Ishikawa (cell line): ENCODE measurements at regions not wholly inside any gene's neighbourhood (a gene's known extent, or its start where the extent isn't known, plus 50 kb on each side); places are given as distances from the start of the nearest gene placed in this dataset.

ENCODE experiments used
- CEBPB ChIP-seq: IDR thresholded peaks from 2 replicates; pipeline ENCODE4 v1.6.1; 2012
- CREB1 ChIP-seq: IDR thresholded peaks from 2 replicates; pipeline ENCODE4 v1.6.1; 2012; ENCODE audit warnings: low read depth
- EGR1 ChIP-seq: IDR thresholded peaks from 2 replicates; pipeline ENCODE4 v1.6.1; 2012
- EP300 ChIP-seq: IDR thresholded peaks from 2 replicates; pipeline ENCODE4 v1.6.1; 2012; ENCODE audit warnings: borderline replicate concordance
- FOXM1 ChIP-seq: IDR thresholded peaks from 2 replicates; pipeline ENCODE4 v1.6.1; 2012; ENCODE audit warnings: low read depth, borderline replicate concordance
- NFIC ChIP-seq: IDR thresholded peaks from 2 replicates; pipeline ENCODE4 v1.6.1; 2012
- RAD21 ChIP-seq: IDR thresholded peaks from 2 replicates; pipeline ENCODE4 v1.6.1; 2012; ENCODE audit warnings: low read depth
- TAF1 ChIP-seq: IDR thresholded peaks from 2 replicates; pipeline ENCODE4 v1.6.1; 2012; ENCODE audit warnings: low read depth, mild to moderate bottlenecking
- TCF12 ChIP-seq: IDR thresholded peaks from 2 replicates; pipeline ENCODE4 v1.6.1; 2012; ENCODE audit warnings: low read depth
- TEAD4 ChIP-seq: IDR thresholded peaks from 2 replicates; pipeline ENCODE4 v1.6.1; 2012
- YY1 ChIP-seq: IDR thresholded peaks from 2 replicates; pipeline ENCODE4 v1.6.1; 2012; ENCODE audit warnings: low read depth
- ZBTB7A ChIP-seq: IDR thresholded peaks from 2 replicates; pipeline ENCODE4 v1.6.1; 2012; ENCODE audit warnings: low read depth
- TF ChIP-seq, protein P1 (sequence below): IDR thresholded peaks from 2 replicates; pipeline ENCODE4 v1.6.1; 2012
- TF ChIP-seq, protein P2 (sequence below): IDR thresholded peaks from 2 replicates; pipeline ENCODE4 v1.6.1; 2012; ENCODE audit warnings: low read depth, mild to moderate bottlenecking
- TF ChIP-seq, protein P3 (sequence below): IDR thresholded peaks from 2 replicates; pipeline ENCODE4 v1.6.1; 2012

DNA sequence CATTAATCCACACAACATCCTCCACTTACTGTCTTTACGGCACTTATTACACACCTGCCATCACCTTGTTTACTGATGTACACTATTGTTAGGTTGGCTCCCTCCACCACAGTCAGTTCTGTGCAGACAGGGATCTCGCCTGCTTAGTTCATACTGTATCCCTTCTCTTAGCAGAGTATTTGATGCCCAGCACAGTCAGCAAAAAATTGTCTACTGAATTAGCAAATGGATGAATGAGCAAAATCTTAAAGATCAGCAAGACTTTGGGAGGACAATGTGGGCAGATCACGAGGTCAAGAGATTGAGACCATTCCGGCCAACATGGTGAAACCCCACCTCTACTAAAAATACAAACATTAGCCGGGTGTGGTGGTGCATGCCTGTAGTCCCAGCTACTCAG is 109.8 kb upstream of the ATXN1 start:
- TF ChIP-seq, protein P1, sequence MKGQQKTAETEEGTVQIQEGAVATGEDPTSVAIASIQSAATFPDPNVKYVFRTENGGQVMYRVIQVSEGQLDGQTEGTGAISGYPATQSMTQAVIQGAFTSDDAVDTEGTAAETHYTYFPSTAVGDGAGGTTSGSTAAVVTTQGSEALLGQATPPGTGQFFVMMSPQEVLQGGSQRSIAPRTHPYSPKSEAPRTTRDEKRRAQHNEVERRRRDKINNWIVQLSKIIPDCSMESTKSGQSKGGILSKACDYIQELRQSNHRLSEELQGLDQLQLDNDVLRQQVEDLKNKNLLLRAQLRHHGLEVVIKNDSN, result no peak
- TF ChIP-seq, protein P2, sequence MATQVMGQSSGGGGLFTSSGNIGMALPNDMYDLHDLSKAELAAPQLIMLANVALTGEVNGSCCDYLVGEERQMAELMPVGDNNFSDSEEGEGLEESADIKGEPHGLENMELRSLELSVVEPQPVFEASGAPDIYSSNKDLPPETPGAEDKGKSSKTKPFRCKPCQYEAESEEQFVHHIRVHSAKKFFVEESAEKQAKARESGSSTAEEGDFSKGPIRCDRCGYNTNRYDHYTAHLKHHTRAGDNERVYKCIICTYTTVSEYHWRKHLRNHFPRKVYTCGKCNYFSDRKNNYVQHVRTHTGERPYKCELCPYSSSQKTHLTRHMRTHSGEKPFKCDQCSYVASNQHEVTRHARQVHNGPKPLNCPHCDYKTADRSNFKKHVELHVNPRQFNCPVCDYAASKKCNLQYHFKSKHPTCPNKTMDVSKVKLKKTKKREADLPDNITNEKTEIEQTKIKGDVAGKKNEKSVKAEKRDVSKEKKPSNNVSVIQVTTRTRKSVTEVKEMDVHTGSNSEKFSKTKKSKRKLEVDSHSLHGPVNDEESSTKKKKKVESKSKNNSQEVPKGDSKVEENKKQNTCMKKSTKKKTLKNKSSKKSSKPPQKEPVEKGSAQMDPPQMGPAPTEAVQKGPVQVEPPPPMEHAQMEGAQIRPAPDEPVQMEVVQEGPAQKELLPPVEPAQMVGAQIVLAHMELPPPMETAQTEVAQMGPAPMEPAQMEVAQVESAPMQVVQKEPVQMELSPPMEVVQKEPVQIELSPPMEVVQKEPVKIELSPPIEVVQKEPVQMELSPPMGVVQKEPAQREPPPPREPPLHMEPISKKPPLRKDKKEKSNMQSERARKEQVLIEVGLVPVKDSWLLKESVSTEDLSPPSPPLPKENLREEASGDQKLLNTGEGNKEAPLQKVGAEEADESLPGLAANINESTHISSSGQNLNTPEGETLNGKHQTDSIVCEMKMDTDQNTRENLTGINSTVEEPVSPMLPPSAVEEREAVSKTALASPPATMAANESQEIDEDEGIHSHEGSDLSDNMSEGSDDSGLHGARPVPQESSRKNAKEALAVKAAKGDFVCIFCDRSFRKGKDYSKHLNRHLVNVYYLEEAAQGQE, result no peak
- TF ChIP-seq RAD21, result no peak
- TF ChIP-seq TCF12, result no peak
- no peak for TF ChIP-seq CEBPB
- TF ChIP-seq TAF1, result no peak
- no peak for TF ChIP-seq FOXM1
- TF ChIP-seq CREB1, result no peak
- TF ChIP-seq ZBTB7A, result no peak
- no peak for TF ChIP-seq YY1
- no peak for TF ChIP-seq EP300
- no peak for TF ChIP-seq EGR1
- TF ChIP-seq, protein P3, sequence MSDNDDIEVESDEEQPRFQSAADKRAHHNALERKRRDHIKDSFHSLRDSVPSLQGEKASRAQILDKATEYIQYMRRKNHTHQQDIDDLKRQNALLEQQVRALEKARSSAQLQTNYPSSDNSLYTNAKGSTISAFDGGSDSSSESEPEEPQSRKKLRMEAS, result no peak
- no peak for TF ChIP-seq TEAD4
- no peak for TF ChIP-seq NFIC

DNA sequence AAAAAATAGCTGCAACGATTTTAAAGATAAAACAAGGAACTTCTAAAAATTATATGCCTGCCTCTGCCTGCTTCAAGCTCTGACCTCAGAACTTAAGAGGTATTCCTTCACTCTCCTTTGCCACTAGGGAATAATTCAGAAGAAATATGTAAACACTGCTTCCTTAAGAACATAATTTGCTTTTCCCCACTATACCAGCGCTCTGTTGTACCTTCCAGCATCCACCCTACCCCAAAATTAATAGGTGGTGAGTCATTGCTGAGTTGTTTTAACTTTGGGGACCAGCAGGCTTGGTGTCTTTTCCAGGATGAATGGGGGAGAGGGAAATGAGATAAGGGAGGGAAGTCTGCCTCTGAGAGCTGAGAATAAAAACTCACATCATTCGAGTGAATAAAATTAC is 107.7 kb upstream of the ATXN1 start:
- TF ChIP-seq FOXM1 (no peak), TEAD4 (no peak), TAF1 (no peak), EP300 (no peak), RAD21 (no peak), EGR1 (no peak), CEBPB (no peak)
- TF ChIP-seq, protein P2, result no peak
- TF ChIP-seq, protein P1, result no peak

DNA sequence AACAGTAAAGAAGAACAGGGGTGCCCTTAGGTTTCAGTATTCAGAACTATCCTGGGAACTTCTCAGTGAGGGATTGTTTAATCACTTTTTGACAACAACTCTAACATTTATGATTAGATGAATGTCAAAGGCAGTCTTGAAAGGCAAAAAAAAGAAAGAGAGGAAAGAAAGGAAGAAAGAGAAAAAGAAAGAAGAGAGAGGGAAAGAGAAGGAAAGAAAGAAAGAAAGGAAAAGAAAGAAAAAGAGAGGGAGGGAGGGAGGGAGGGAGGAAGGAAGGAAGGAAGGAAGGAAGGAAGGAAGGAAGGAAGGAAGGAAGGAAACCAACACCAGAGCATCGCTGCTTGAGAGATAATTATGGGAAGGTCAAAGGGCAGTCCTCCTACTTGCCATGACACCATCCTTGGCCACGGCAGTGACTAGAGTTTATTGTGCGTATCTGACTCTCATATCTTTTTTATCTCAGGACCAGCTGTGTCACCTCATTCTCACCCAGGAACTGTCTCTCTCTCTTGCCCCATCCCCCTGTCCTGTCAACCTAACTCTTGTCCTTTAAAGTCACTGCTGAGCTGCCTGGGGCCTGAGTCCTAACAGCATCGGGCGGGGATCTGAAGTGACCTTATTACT is 96.8 kb upstream of the ATXN1 start:
- TF ChIP-seq TEAD4, result no peak
- no peak for TF ChIP-seq EP300
- TF ChIP-seq CEBPB, result no peak
- TF ChIP-seq YY1, result no peak
- TF ChIP-seq CREB1, result no peak
- TF ChIP-seq, protein P2, result no peak
- TF ChIP-seq TAF1, result no peak
- no peak for TF ChIP-seq ZBTB7A
- TF ChIP-seq, protein P1, result no peak

DNA sequence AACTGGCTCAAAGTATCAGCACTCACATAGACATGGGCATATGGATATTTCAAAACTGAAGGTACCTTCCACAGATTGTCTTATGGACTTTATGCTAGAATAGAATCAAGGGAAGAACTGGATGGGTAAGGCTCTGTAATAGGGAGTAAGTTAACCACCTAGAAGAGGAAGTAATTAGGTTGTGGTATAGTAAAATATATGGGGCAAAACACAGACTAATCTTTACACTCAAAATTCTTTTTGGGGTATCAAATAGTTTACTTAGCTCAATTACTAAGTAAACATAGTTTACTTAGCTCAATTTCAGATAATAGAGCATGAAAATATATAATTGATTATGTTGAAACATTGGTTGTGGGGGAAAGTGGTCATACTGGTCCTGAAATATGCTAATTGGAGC is 94.2 kb upstream of the ATXN1 start:
- TF ChIP-seq, protein P1, result no peak
- TF ChIP-seq CEBPB (no peak), NFIC (no peak), FOXM1 (no peak), RAD21 (no peak), TCF12 (no peak)
